WTC11 (cell line): ENCODE measurements at regions not wholly inside any gene's neighbourhood (a gene's known extent, or its start where the extent isn't known, plus 50 kb on each side); places are given as distances from the start of the nearest gene placed in this dataset.
"Not testable (repeated sequence)": the region's sequence is repeated elsewhere in the genome, so short reads cannot be mapped to it uniquely, and the experiment has no call there.

Experiments
- ATAC-seq: fragments of 200-7000 bp; cut with Tn5 transposase; 2 replicates; pipeline ENCODE4 v1.10.0; 2021; ENCODE audit warnings: mild to moderate bottlenecking, moderate library complexity
- CTCF ChIA-PET: fragments of 300-600 bp; sonication (Branson Sonifier 250); formaldehyde crosslinking; loops from one replicate; lab custom pipeline; 2021; ENCODE audit warnings: antibody characterized with exemption; lab: Charles Lee
- POLR2A ChIA-PET: fragments of 350-600 bp; sonication (Branson Sonifier 250); formaldehyde crosslinking; loops from one replicate; lab custom pipeline; 2021; ENCODE audit warnings: antibody characterized with exemption; lab: Charles Lee
- DNase-seq: peaks from one replicate; pipeline ENCODE4 v3.0.0; 2021; ENCODE audit warnings: low spot score
- H3K27ac Mint-ChIP-seq: 2 replicates; pipeline ENCODE4 v1.8.0; 2021; ENCODE audit warnings: mixed read lengths
- H3K27me3 Mint-ChIP-seq: 2 replicates; pipeline ENCODE4 v1.8.0; 2021; ENCODE audit warnings: low read depth, mild to moderate bottlenecking, moderate library complexity, mixed read lengths
- H3K36me3 Mint-ChIP-seq: 2 replicates; pipeline ENCODE4 v1.8.0; 2021; ENCODE audit warnings: mixed read lengths
- H3K4me1 Mint-ChIP-seq: 2 replicates; pipeline ENCODE4 v1.8.0; 2022; ENCODE audit warnings: mixed read lengths
- H3K4me3 Mint-ChIP-seq: 2 replicates; pipeline ENCODE4 v1.8.0; 2021; ENCODE audit warnings: mild to moderate bottlenecking, moderate library complexity, mixed read lengths
- H3K9me3 Mint-ChIP-seq: 2 replicates; pipeline ENCODE4 v1.8.0; 2021; ENCODE audit warnings: mixed read lengths
- AFF4 ChIP-seq: sonication (generic); formaldehyde crosslinking; IDR thresholded peaks from 2 replicates; pipeline ENCODE4 v1.8.1; 2023; ENCODE audit warnings: mild to moderate bottlenecking, missing genetic modification reagents, borderline replicate concordance
- CREB1 ChIP-seq: sonication (generic); formaldehyde crosslinking; IDR thresholded peaks from 2 replicates; pipeline ENCODE4 v1.8.0; 2023; ENCODE audit warnings: mild to moderate bottlenecking, missing genetic modification reagents
- CREM ChIP-seq: sonication (generic); formaldehyde crosslinking; IDR thresholded peaks from 2 replicates; pipeline ENCODE4 v1.8.1; 2022; ENCODE audit warnings: mild to moderate bottlenecking, missing genetic modification reagents, moderate library complexity
- E2F1 ChIP-seq: sonication (generic); formaldehyde crosslinking; IDR thresholded peaks from 2 replicates; pipeline ENCODE4 v1.8.0; 2022; ENCODE audit warnings: mild to moderate bottlenecking, missing genetic modification reagents
- ETV6 ChIP-seq: sonication (generic); formaldehyde crosslinking; IDR thresholded peaks from 2 replicates; pipeline ENCODE4 v1.8.1; 2022; ENCODE audit warnings: mild to moderate bottlenecking, missing genetic modification reagents
- FOXK1 ChIP-seq: sonication (generic); formaldehyde crosslinking; IDR thresholded peaks from 2 replicates; pipeline ENCODE4 v1.8.0; 2022; ENCODE audit warnings: mild to moderate bottlenecking, moderate library complexity, missing genetic modification reagents
- FOXP1 ChIP-seq: sonication (generic); formaldehyde crosslinking; IDR thresholded peaks from 2 replicates; pipeline ENCODE4 v1.8.0; 2022; ENCODE audit warnings: missing genetic modification reagents, mild to moderate bottlenecking, moderate library complexity, borderline replicate concordance
- GTF2I ChIP-seq: fragments of 250-450 bp; sonication (Bioruptor Pico); conservative IDR thresholded peaks from 2 replicates; pipeline ENCODE4 v1.4.0; 2021; ENCODE audit warnings: mild to moderate bottlenecking
- MLX ChIP-seq: sonication (generic); formaldehyde crosslinking; IDR thresholded peaks from 2 replicates; pipeline ENCODE4 v1.8.1; 2023; ENCODE audit warnings: mild to moderate bottlenecking, missing genetic modification reagents, moderate library complexity
- PRRX2 ChIP-seq: fragments of 250-450 bp; sonication (Bioruptor Pico); IDR thresholded peaks from 2 replicates; pipeline ENCODE4 v1.8.0; 2021; ENCODE audit warnings: mild to moderate bottlenecking
- RELA ChIP-seq: sonication (generic); formaldehyde crosslinking; IDR thresholded peaks from 2 replicates; pipeline ENCODE4 v1.8.1; 2022; ENCODE audit warnings: missing genetic modification reagents, mild to moderate bottlenecking, borderline replicate concordance
- RORB ChIP-seq: fragments of 250-450 bp; sonication (Bioruptor Pico); IDR thresholded peaks from 2 replicates; pipeline ENCODE4 v1.9.0; 2021; ENCODE audit warnings: mild to moderate bottlenecking
- USF1 ChIP-seq: sonication (generic); formaldehyde crosslinking; IDR thresholded peaks from 2 replicates; pipeline ENCODE4 v1.8.0; 2022; ENCODE audit warnings: mild to moderate bottlenecking, missing genetic modification reagents
- ZBTB21 ChIP-seq: sonication (generic); formaldehyde crosslinking; IDR thresholded peaks from 2 replicates; pipeline ENCODE4 v1.8.1; 2023; ENCODE audit warnings: mild to moderate bottlenecking, missing genetic modification reagents, borderline replicate concordance
- ZBTB43 ChIP-seq: sonication (generic); formaldehyde crosslinking; IDR thresholded peaks from 2 replicates; pipeline ENCODE4 v1.8.1; 2023; ENCODE audit warnings: mild to moderate bottlenecking, missing genetic modification reagents
- ZNF121 ChIP-seq: sonication (generic); formaldehyde crosslinking; IDR thresholded peaks from 2 replicates; pipeline ENCODE4 v1.8.0; 2023; ENCODE audit warnings: missing genetic modification reagents
- ZNF219 ChIP-seq: sonication (generic); formaldehyde crosslinking; IDR thresholded peaks from 2 replicates; pipeline ENCODE4 v1.8.0; 2023; ENCODE audit warnings: missing genetic modification reagents, mild to moderate bottlenecking, borderline replicate concordance
- ZNF232 ChIP-seq: sonication (generic); formaldehyde crosslinking; IDR thresholded peaks from 2 replicates; pipeline ENCODE4 v1.8.0; 2022; ENCODE audit warnings: mild to moderate bottlenecking, missing genetic modification reagents
- ZNF317 ChIP-seq: sonication (generic); formaldehyde crosslinking; IDR thresholded peaks from 2 replicates; pipeline ENCODE4 v1.8.1; 2023; ENCODE audit warnings: low read depth, mild to moderate bottlenecking, moderate library complexity, missing genetic modification reagents, borderline replicate concordance

DNA sequence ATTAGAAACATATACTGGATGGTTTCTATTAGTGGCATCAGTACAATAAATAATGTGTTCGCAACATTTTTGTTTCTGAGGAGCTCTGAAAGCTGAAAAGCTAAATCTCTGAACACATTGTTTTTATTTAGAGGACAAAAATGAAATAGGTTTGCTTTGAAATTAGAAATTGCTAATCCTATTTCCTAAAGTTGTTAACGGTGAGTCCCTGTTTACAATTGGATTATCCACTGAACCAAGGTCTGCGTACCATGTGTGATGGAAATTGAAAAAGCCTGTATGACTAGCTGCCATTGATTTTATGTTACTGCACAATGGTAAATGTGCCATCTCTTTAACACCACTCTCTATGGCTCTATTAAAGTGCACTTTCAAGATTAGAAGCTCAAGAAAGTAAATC is 297.7 kb upstream of the NUDT12 start (continued):
- TF ChIP-seq AFF4 (no peak), ZNF219 (CRISPR knock-in tag) (no peak), ETV6 (CRISPR knock-in tag) (no peak), PRRX2 (CRISPR knock-in tag) (no peak), ZNF121 (CRISPR knock-in tag) (no peak), ZNF317 (CRISPR knock-in tag) (no peak), ZBTB43 (CRISPR knock-in tag) (no peak), FOXP1 (CRISPR knock-in tag) (no peak)
- TF ChIP-seq, all 79 proteins: peak for 0

DNA sequence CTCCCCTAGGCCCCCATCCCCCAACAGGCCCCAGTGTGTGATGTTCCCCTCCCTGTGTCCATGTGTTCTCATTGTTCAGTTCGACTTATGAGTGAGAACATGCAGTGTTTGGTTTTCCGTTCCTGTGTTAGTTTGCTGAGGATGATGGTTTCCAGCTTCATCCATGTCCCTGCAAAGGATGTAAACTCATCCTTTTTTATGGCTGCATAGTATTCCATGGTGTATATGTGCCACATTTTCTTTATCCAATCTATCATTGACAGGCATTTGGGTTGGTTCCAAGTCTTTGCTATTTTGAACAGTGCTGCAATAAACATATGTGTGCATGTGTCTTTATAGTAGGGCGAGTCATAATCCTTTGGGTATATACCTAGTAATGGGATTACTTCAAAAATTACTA is 295.8 kb upstream of the NUDT12 start:
- DNase-seq, CTCF ChIA-PET, H3K4me1 Mint-ChIP-seq, POLR2A ChIA-PET, H3K27me3 Mint-ChIP-seq, H3K4me3 Mint-ChIP-seq, ATAC-seq, H3K36me3 Mint-ChIP-seq, H3K27ac Mint-ChIP-seq, H3K9me3 Mint-ChIP-seq: not testable (repeated sequence)

GRCh38 chr5:103851091-103851490 is 288.5 kb upstream of the NUDT12 start:
- CTCF ChIA-PET: no interaction called here
- no peak for TF ChIP-seq E2F1 (CRISPR knock-in tag)
- Mint-ChIP-seq H3K4me3 (no peak overlapping the region), H3K36me3 (no peaks in the 10 kb centered on the region), H3K27ac (no peak overlapping the region), H3K27me3 (no peaks in the 10 kb centered on the region), H3K9me3 (no peaks in the 10 kb centered on the region), H3K4me1 (peaks cover 3% of the 10 kb centered on the region; the same call in 1 of the 2 replicates)
- DNase-seq: no peak
- ATAC-seq: no peak
- POLR2A ChIA-PET: no interaction called here

DNA sequence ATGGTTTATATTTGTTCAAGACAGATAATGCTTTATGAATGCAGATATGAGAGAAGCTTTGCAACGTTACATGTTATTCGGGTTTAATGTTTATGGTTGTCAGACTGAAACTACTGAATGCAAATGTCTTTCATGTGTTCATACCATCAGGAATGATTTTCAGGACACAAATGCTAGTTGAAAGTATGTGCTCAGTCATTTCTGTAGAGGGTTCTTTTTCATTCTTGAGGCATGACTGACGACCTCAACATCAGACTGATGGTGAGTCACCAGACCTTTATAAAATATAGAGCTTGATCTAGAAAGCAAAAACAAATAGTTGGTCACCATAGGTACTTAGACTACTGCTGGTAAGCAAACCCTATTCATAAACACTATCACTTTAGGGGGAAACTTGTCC is 287.3 kb upstream of the NUDT12 start:
- Mint-ChIP-seq H3K27ac (no peak overlapping the region), H3K4me3 (no peak overlapping the region), H3K27me3 (no peaks in the 10 kb centered on the region), H3K36me3 (no peaks in the 10 kb centered on the region), H3K4me1 (peaks cover 3% of the 10 kb centered on the region; the same call in 1 of the 2 replicates), H3K9me3 (no peaks in the 10 kb centered on the region)
- DNase-seq (no peak), ATAC-seq (no peak)
- CTCF ChIA-PET: no interaction called here
- POLR2A ChIA-PET: no interaction called here
- no peak for TF ChIP-seq CREB1 (CRISPR knock-in tag)
- TF ChIP-seq MLX (CRISPR knock-in tag): no peak
- TF ChIP-seq ZNF232: no peak
- no peak for TF ChIP-seq AFF4
- no peak for TF ChIP-seq FOXK1
- no peak for TF ChIP-seq ZBTB21
- no peak for TF ChIP-seq CREM
- no peak for TF ChIP-seq RELA (CRISPR knock-in tag)
- TF ChIP-seq RORB (CRISPR knock-in tag): no peak
- no peak for TF ChIP-seq USF1 (CRISPR knock-in tag)
- TF ChIP-seq GTF2I: no peak
